HepG2 (cell line): ENCODE measurements at regions not wholly inside any gene's neighbourhood (a gene's known extent, or its start where the extent isn't known, plus 50 kb on each side); places are given as distances from the start of the nearest gene placed in this dataset.
A peak's percentile ranks its signal among the peaks of the same experiment; 100 is the strongest.

ENCODE experiments used
- BCL6 ChIP-seq: IDR thresholded peaks from 2 replicates; pipeline ENCODE4 v1.6.1; 2016; ENCODE audit warnings: missing genetic modification reagents, missing compliant biosample characterization
- FOXK2 ChIP-seq: fragments of 450-650 bp; IDR thresholded peaks from 2 replicates; pipeline ENCODE4 v1.6.1; 2016
- HNF4G ChIP-seq, 2 experiments: sonication (generic) in 1 of 2; formaldehyde crosslinking in 1 of 2; IDR thresholded peaks; 2 replicates each; pipeline versions ENCODE4 v1.4.0 to v1.6.1; 2011 to 2020; ENCODE audit warnings: borderline replicate concordance in 2 of 2, low read depth in 2 of 2, mild to moderate bottlenecking in 2 of 2, low read length in 1 of 2, missing genetic modification reagents in 1 of 2, moderate library complexity in 1 of 2
- JDP2 ChIP-seq: sonication (generic); formaldehyde crosslinking; IDR thresholded peaks from 2 replicates; pipeline ENCODE4 v1.8.1; 2022; ENCODE audit warnings: missing genetic modification reagents, borderline replicate concordance
- MIXL1 ChIP-seq: IDR thresholded peaks from 2 replicates; pipeline ENCODE4 v1.6.1; 2016
- POGZ ChIP-seq: sonication (generic); formaldehyde crosslinking; IDR thresholded peaks from 2 replicates; pipeline ENCODE4 v1.4.0; 2020; ENCODE audit warnings: mild to moderate bottlenecking, missing genetic modification reagents
- SOX5 ChIP-seq: IDR thresholded peaks from 2 replicates; pipeline ENCODE4 v1.6.1; 2016; ENCODE audit warnings: borderline replicate concordance
- SOX6 ChIP-seq, 2 experiments: fragments of 450-650 bp in 1 of 2; sonication (generic) in 1 of 2; formaldehyde crosslinking in 1 of 2; IDR thresholded peaks; 2 replicates each; pipeline versions ENCODE4 v1.4.0 to v1.6.1; 2017 to 2020; ENCODE audit warnings: antibody characterized with exemption in 1 of 2, mild to moderate bottlenecking in 1 of 2, missing genetic modification reagents in 1 of 2
- TARDBP ChIP-seq: sonication (generic); formaldehyde crosslinking; IDR thresholded peaks from 2 replicates; pipeline ENCODE4 v1.8.0; 2022; ENCODE audit warnings: mild to moderate bottlenecking, missing genetic modification reagents
- ZNF224 ChIP-seq: sonication (generic); formaldehyde crosslinking; IDR thresholded peaks from 2 replicates; pipeline ENCODE4 v1.5.0; 2020; ENCODE audit warnings: mild to moderate bottlenecking, missing genetic modification reagents
- ZNF33A ChIP-seq: sonication (generic); formaldehyde crosslinking; IDR thresholded peaks from 2 replicates; pipeline ENCODE4 v1.5.1; 2020; ENCODE audit warnings: missing genetic modification reagents, mild to moderate bottlenecking, moderate library complexity, borderline replicate concordance
- ZNF670 ChIP-seq: sonication (generic); formaldehyde crosslinking; IDR thresholded peaks from 2 replicates; pipeline ENCODE4 v1.8.0; 2022; ENCODE audit warnings: mild to moderate bottlenecking, missing genetic modification reagents, borderline replicate concordance
- ZNF746 ChIP-seq: sonication (generic); formaldehyde crosslinking; IDR thresholded peaks from 2 replicates; pipeline ENCODE4 v1.8.0; 2022; ENCODE audit warnings: mild to moderate bottlenecking, missing genetic modification reagents
- TF ChIP-seq, protein P1 (sequence below): IDR thresholded peaks from 2 replicates; pipeline ENCODE4 v1.4.0; 2020; ENCODE audit warnings: mild to moderate bottlenecking, missing genetic modification reagents
- TF ChIP-seq, protein P2 (sequence below): sonication (generic); formaldehyde crosslinking; conservative IDR thresholded peaks from 2 replicates; pipeline ENCODE4 v1.4.0; 2020; ENCODE audit warnings: mild to moderate bottlenecking, missing genetic modification reagents, moderate library complexity
- TF ChIP-seq, protein P3 (sequence below): sonication (generic); formaldehyde crosslinking; IDR thresholded peaks from 2 replicates; pipeline ENCODE4 v1.5.1; 2020; ENCODE audit warnings: mild to moderate bottlenecking, missing genetic modification reagents, borderline replicate concordance

DNA sequence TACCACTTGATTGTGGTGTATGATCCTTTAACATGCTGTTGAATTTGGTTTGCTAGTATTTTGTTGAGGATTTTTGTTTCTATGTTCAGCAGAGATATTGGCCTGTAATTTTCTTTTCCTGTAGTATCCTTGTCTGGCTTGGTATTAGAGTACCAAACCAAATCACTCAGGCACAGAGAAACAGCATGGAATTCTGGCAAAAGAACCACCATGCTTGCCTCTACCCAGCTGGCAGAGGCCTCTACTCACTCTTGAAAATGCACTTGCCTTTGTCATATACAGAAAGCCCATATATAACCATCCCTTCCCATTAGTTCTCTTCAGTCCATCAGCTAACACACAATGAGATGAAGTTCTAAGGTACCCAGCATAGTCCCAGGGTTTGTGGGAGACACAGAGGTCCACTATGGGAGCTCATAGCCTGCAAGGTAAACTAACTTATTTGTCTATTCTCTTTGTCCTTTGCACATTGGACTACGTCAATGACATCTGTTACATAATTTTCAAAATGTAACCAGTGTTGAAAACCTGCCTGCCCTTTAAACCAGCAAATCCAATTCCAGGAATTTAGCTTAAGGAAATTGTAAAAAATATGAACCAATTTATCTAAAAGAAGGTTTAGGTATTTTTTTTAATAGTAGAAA, 82.1 kb upstream of the POMGNT2 start (continued):
- TF ChIP-seq, protein P1, sequence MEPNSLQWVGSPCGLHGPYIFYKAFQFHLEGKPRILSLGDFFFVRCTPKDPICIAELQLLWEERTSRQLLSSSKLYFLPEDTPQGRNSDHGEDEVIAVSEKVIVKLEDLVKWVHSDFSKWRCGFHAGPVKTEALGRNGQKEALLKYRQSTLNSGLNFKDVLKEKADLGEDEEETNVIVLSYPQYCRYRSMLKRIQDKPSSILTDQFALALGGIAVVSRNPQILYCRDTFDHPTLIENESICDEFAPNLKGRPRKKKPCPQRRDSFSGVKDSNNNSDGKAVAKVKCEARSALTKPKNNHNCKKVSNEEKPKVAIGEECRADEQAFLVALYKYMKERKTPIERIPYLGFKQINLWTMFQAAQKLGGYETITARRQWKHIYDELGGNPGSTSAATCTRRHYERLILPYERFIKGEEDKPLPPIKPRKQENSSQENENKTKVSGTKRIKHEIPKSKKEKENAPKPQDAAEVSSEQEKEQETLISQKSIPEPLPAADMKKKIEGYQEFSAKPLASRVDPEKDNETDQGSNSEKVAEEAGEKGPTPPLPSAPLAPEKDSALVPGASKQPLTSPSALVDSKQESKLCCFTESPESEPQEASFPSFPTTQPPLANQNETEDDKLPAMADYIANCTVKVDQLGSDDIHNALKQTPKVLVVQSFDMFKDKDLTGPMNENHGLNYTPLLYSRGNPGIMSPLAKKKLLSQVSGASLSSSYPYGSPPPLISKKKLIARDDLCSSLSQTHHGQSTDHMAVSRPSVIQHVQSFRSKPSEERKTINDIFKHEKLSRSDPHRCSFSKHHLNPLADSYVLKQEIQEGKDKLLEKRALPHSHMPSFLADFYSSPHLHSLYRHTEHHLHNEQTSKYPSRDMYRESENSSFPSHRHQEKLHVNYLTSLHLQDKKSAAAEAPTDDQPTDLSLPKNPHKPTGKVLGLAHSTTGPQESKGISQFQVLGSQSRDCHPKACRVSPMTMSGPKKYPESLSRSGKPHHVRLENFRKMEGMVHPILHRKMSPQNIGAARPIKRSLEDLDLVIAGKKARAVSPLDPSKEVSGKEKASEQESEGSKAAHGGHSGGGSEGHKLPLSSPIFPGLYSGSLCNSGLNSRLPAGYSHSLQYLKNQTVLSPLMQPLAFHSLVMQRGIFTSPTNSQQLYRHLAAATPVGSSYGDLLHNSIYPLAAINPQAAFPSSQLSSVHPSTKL (CRISPR knock-in tag), result peak; percentile 65
- TF ChIP-seq JDP2 (CRISPR knock-in tag), result no peak
- peak; percentile 45; the same call in 1 of the 2 replicates for TF ChIP-seq HNF4G (IDR thresholded peaks at IDR 0.05; ENCODE audit: borderline replicate concordance, low read depth, low read length)
- no peak for TF ChIP-seq HNF4G (CRISPR knock-in tag; IDR thresholded peaks at IDR 0.05; ENCODE audit: borderline replicate concordance, low read depth)
- peak; percentile 44 for TF ChIP-seq BCL6 (CRISPR knock-in tag)
- TF ChIP-seq ZNF33A (CRISPR knock-in tag), result no peak; the same call in 1 of the 2 replicates
- TF ChIP-seq ZNF670 (CRISPR knock-in tag), result 0 out of 2 replicates have a peak, but pooled peaks have one; percentile 42
- TF ChIP-seq ZNF224 (CRISPR knock-in tag), result no peak
- TF ChIP-seq MIXL1 (CRISPR knock-in tag), result 0 out of 2 replicates have a peak, but pooled peaks have one; percentile 40
- TF ChIP-seq, protein P2, sequence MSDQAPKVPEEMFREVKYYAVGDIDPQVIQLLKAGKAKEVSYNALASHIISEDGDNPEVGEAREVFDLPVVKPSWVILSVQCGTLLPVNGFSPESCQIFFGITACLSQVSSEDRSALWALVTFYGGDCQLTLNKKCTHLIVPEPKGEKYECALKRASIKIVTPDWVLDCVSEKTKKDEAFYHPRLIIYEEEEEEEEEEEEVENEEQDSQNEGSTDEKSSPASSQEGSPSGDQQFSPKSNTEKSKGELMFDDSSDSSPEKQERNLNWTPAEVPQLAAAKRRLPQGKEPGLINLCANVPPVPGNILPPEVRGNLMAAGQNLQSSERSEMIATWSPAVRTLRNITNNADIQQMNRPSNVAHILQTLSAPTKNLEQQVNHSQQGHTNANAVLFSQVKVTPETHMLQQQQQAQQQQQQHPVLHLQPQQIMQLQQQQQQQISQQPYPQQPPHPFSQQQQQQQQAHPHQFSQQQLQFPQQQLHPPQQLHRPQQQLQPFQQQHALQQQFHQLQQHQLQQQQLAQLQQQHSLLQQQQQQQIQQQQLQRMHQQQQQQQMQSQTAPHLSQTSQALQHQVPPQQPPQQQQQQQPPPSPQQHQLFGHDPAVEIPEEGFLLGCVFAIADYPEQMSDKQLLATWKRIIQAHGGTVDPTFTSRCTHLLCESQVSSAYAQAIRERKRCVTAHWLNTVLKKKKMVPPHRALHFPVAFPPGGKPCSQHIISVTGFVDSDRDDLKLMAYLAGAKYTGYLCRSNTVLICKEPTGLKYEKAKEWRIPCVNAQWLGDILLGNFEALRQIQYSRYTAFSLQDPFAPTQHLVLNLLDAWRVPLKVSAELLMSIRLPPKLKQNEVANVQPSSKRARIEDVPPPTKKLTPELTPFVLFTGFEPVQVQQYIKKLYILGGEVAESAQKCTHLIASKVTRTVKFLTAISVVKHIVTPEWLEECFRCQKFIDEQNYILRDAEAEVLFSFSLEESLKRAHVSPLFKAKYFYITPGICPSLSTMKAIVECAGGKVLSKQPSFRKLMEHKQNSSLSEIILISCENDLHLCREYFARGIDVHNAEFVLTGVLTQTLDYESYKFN, result peak; percentile 64
- peak; percentile 54; the same call in 1 of the 2 replicates for TF ChIP-seq POGZ (CRISPR knock-in tag)
- TF ChIP-seq FOXK2, result no peak
- no peak for TF ChIP-seq SOX6 (IDR thresholded peaks at IDR 0.05)
- TF ChIP-seq SOX6 (CRISPR knock-in tag; IDR thresholded peaks at IDR 0.05), result peak; percentile 60
- TF ChIP-seq, protein P3, sequence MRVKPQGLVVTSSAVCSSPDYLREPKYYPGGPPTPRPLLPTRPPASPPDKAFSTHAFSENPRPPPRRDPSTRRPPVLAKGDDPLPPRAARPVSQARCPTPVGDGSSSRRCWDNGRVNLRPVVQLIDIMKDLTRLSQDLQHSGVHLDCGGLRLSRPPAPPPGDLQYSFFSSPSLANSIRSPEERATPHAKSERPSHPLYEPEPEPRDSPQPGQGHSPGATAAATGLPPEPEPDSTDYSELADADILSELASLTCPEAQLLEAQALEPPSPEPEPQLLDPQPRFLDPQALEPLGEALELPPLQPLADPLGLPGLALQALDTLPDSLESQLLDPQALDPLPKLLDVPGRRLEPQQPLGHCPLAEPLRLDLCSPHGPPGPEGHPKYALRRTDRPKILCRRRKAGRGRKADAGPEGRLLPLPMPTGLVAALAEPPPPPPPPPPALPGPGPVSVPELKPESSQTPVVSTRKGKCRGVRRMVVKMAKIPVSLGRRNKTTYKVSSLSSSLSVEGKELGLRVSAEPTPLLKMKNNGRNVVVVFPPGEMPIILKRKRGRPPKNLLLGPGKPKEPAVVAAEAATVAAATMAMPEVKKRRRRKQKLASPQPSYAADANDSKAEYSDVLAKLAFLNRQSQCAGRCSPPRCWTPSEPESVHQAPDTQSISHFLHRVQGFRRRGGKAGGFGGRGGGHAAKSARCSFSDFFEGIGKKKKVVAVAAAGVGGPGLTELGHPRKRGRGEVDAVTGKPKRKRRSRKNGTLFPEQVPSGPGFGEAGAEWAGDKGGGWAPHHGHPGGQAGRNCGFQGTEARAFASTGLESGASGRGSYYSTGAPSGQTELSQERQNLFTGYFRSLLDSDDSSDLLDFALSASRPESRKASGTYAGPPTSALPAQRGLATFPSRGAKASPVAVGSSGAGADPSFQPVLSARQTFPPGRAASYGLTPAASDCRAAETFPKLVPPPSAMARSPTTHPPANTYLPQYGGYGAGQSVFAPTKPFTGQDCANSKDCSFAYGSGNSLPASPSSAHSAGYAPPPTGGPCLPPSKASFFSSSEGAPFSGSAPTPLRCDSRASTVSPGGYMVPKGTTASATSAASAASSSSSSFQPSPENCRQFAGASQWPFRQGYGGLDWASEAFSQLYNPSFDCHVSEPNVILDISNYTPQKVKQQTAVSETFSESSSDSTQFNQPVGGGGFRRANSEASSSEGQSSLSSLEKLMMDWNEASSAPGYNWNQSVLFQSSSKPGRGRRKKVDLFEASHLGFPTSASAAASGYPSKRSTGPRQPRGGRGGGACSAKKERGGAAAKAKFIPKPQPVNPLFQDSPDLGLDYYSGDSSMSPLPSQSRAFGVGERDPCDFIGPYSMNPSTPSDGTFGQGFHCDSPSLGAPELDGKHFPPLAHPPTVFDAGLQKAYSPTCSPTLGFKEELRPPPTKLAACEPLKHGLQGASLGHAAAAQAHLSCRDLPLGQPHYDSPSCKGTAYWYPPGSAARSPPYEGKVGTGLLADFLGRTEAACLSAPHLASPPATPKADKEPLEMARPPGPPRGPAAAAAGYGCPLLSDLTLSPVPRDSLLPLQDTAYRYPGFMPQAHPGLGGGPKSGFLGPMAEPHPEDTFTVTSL (CRISPR knock-in tag), result peak; percentile 58; the same call in 1 of the 2 replicates
- 0 out of 2 replicates have a peak, but pooled peaks have one; percentile 30 for TF ChIP-seq TARDBP (CRISPR knock-in tag)
- TF ChIP-seq ZNF746 (CRISPR knock-in tag), result no peak
- peak; percentile 68; the same call in 1 of the 2 replicates for TF ChIP-seq SOX5 (CRISPR knock-in tag)
